GM12875 (cell line): ENCODE measurements at regions not wholly inside any gene's neighbourhood (a gene's known extent, or its start where the extent isn't known, plus 50 kb on each side); places are given as distances from the start of the nearest gene placed in this dataset.

Source experiments
- H3K4me3 ChIP-seq: one replicate; pipeline ENCODE4 v1.5.1; 2011; ENCODE audit warnings: low read depth, low read length, control low read depth
- TF ChIP-seq, protein P1 (sequence below): IDR thresholded peaks from 2 replicates; pipeline ENCODE4 v1.5.1; 2011; ENCODE audit warnings: low read depth, mild to moderate bottlenecking, control low read depth, inconsistent platforms, low read length, moderate library complexity, borderline replicate concordance; ENCODE audit not compliant: insufficient read depth

- no peak overlapping the region for H3K4me3 ChIP-seq
- TF ChIP-seq, protein P1, sequence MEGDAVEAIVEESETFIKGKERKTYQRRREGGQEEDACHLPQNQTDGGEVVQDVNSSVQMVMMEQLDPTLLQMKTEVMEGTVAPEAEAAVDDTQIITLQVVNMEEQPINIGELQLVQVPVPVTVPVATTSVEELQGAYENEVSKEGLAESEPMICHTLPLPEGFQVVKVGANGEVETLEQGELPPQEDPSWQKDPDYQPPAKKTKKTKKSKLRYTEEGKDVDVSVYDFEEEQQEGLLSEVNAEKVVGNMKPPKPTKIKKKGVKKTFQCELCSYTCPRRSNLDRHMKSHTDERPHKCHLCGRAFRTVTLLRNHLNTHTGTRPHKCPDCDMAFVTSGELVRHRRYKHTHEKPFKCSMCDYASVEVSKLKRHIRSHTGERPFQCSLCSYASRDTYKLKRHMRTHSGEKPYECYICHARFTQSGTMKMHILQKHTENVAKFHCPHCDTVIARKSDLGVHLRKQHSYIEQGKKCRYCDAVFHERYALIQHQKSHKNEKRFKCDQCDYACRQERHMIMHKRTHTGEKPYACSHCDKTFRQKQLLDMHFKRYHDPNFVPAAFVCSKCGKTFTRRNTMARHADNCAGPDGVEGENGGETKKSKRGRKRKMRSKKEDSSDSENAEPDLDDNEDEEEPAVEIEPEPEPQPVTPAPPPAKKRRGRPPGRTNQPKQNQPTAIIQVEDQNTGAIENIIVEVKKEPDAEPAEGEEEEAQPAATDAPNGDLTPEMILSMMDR = no peak
Measured at GRCh38 chr15:47885920-47886319, 168.6 kb downstream of the SEMA6D start.

DNA sequence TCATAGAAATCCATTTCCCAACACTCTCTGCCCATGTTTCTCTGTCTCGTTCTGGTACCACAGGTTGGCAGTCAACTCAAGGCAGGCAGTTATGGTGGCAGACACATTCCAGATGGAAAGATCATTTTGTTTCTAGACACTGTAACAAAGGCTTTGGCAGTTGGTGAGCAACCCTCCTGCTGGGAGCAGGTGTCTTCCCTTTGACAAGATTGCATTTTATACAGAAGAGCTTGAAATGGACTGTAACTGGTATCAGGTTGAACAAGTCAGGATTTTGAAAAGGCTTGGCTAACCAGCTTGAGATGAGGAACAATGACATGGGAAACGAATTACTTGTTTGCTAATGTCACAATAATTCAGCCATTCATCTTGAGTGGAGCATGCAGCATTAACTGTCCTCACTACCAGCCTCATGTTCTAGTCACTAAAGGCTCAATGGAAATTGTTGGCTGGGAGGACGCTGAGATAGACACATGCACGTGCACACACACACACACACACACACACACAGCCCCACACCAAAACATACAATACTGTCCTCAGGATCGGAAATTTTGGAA lies 170.0 kb downstream of the SEMA6D start:
- TF ChIP-seq, protein P1 = no peak
- no peak overlapping the region for H3K4me3 ChIP-seq

DNA sequence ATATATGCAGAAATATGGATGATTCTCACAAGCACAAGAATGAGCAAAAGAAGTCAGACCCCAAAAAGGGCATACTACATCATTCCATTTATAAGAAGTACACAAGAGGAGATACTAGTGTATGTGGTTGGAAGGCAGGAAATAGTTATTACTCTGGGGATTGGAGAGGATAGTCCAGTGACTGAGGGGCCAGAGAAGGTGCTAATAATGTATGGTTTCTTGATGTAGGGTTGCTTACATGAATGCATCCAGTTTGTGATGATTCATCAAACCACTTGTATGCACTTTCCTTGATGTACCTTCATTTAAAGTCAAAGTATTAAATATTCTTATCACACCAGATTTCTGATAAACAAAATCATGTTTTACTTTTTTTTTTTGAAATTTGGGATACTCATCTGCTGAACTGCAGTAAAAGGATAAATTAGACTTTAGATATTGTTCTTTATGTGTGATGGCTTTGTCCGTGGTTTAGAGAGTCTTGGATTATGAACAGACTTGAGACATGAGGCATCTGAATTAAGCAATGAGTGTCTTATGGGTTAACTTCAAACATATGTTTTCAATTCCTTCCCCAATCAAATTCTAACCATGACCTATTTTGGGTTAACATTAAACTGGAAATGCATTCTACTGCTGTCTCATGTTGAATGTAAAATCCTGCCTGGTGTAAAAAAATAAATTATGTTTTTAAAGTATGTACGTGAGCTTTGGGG lies 171.2 kb downstream of the SEMA6D start:
- TF ChIP-seq, protein P1 = no peak
- H3K4me3 ChIP-seq = no peak overlapping the region

GRCh38 chr15:47890397-47891150 lies 173.3 kb downstream of the SEMA6D start:
- H3K4me3 ChIP-seq = no peak overlapping the region
- TF ChIP-seq, protein P1 = no peak

- H3K4me3 ChIP-seq = no peak overlapping the region
- TF ChIP-seq, protein P1 = no peak
Measured at GRCh38 chr15:47897525-47897924, 180.2 kb downstream of the SEMA6D start.

DNA sequence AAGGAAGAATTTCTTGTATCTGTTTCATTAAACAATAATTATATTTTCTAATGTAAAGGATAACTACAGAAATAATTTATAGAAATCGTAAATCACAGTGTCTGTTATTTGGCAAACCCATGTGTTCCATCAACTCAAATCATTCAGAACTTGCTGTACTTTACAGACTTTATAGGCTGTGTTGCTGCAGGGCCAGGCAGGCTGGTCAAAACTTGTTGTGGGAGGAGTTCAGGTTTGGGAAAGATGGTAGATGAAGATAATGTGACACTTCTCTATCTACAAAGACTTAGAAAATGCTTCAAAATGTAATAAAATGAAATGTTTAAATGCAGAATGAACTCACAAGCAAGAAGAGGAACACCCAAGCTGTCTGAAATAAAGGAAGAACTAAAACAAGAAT lies 183.4 kb downstream of the SEMA6D start:
- H3K4me3 ChIP-seq = no peak overlapping the region
- TF ChIP-seq, protein P1 = no peak
